COLO668 (cell line): ENCODE measurements at regions not wholly inside any gene's neighbourhood (a gene's known extent, or its start where the extent isn't known, plus 50 kb on each side); places are given as distances from the start of the nearest gene placed in this dataset.

Experiments
- DNase-seq: peaks from one replicate; lab custom pipeline; 2025; ENCODE audit not compliant: unreplicated experiment; lab: John Stamatoyannopoulos, UW

- no peak for DNase-seq
Observed at GRCh38 chr6:54440549-54440948, 132.3 kb downstream of the TINAG start.

DNA sequence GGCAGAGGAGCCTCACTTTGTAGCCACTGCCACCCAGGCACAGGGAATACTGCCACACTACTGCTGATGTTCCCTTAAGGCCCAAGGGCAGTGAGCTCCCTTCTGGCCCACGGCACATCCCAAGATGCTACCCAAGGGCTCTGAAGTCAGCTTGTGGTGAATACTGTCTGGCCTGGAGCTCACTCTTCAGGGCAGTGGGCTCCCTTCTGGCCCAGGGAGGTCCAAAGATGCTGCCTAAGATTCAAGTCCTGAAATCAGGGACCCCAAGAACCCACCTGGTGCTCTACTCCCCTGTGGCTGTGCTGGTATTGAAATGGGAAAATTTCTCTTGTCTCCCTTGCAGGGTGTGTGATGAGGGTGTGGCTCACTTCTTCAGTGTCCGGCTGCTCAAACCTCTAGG is 132.8 kb downstream of the TINAG start:
- no peak for DNase-seq

GRCh38 chr6:54441687-54442248 is 133.5 kb downstream of the TINAG start:
- DNase-seq, result no peak

DNA sequence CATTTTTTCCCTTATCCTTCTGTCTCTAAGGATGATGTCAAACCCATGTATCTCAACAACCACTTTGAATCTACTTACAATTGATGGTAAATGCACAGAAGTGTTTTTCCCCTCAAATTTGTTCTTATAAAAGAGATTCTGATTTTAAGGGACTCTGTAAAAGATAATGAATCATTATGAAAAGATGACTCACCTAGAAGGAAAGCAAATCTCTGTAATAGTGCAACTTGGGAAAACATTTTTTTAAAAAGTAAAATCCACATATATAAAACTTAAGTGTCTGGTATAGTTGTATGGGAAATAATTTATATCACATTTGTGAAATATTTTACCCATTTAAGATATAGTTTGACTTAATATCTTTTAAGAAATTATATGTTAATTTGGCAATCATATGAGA is 137.0 kb downstream of the TINAG start:
- no peak for DNase-seq

GRCh38 chr6:54448617-54449016 is 140.4 kb downstream of the TINAG start:
- no peak for DNase-seq

- DNase-seq, result no peak
Observed at GRCh38 chr6:54451516-54451915, 143.3 kb downstream of the TINAG start.

DNA sequence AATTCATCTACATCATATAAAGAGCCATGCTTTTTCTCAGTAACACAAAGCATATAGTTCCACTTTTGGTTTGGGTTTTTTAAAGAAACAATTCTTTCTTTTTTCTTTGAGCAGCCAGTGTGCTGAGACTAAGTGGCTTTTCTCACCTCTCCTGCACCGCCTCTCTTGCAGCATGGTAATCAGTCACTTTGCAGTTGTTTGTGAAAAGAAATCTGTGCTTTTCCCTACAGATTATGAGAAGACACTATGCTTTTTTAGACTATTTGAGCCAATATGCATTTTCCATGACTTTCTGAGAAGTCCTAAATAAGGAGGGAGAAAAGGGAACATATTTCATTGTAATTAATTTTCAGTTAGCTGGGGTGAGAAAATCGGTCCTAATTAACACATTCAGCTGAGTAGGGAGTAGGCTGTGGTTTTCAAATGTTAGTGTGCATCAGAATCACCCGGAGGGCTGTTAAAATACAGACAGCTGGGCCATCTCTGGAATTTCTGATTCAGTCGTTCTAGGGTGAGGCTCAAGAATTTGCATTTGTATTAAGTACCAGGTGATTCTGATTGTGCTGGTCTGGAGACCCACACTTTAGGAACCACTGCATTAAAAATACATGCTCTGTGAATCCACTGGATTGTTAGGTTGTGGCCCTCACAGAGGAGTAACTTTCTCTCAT is 155.2 kb downstream of the TINAG start:
- DNase-seq, result no peak

- no peak for DNase-seq
Observed at GRCh38 chr6:54465649-54466300, 157.5 kb downstream of the TINAG start.

DNA sequence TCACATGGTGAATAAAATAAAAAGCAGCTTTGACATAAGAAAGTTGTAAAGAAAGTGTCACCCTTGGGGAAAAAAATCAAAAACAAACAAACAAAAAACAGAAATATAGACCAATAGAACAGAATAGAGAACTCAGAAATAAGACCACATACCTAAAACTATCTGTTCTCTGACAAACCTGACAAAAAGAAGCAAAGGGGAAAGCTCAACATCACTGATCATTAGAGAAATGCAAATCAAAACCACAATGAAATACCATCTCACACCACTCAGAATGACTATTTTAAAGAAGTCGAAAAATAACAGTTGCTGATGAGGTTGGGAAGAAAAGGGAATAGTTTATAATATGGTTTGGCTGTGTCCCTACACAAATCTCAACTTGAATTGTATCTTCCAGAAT is 159.1 kb downstream of the TINAG start:
- no peak for DNase-seq

GRCh38 chr6:54473328-54473727 is 165.1 kb downstream of the TINAG start:
- no peak for DNase-seq

DNA sequence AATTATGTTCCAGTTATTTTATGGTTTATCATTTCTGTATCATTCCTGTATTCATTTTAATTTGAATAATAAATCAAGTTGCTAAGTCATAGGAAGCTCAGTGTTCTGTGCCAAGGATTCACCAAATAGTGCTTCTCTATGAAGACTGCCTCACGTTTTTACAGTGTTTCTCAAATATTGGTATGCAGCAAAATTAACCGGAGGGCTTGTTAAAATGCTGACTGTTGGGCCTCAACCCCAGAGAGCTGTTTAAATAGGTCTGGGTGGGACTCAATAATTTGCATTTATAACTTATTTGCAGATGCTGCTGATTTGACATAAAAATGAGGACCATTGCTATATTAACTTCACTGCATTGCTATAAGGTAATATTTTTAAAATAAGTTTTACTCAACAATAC is 166.7 kb downstream of the TINAG start:
- no peak for DNase-seq

DNA sequence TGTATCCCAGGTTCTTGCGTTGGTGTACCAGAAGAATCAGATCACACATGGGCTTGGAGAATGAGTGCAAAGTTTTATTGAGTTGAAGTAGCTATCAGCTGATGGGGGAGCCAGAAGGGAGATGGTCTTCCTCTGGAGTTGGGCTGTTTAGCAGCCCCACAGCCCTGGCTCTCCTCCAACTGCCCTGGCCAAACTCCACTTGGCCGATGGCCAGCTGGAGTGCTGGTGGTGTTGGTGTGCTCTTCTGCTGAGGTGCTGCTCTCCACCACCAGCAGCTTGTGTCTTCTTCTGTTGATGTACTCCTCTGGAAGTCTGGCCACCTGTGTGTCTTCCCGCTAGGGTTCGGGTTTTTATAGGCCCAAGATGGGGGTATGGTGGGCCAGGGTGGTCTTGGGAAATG is 172.8 kb downstream of the TINAG start:
- no peak for DNase-seq

DNA sequence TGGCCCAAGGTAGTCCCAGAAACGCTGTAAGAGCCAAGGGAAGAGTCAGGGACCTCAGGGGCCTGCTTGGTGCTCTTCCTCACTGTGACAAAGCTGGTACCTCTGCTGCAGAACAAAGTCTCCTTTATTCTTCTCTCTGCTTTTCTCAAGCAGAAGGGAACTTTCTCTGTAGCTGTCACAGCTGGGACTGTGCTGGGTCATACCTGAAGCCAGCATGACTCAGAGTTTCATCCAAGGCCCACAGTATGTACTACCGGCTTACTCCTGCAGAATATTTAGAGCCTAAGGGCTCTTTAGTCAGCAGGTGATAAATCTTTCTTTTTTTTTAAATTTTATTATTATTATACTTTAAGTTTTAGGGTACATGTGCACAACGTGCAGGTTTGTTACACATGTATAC is 183.2 kb downstream of the TINAG start:
- no peak for DNase-seq

DNA sequence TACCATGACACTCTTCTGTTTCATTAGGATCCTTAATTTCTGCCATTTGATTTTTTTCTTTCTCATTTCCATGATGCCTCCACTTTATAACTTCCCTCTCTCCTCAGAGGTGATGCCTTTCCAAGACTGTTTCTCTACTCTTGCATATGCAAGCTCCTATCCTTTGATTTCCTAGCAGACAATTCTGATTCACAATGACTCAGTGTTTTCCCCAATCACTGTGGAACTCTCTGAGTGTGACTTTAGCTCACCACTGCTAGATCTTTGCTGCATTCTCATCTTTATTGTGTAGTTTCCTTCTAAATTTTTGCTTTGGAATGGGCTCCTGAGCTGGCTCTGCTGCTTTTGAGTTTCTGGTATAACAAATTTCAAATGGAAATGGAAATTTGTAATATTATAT is 184.9 kb downstream of the TINAG start:
- no peak for DNase-seq

DNA sequence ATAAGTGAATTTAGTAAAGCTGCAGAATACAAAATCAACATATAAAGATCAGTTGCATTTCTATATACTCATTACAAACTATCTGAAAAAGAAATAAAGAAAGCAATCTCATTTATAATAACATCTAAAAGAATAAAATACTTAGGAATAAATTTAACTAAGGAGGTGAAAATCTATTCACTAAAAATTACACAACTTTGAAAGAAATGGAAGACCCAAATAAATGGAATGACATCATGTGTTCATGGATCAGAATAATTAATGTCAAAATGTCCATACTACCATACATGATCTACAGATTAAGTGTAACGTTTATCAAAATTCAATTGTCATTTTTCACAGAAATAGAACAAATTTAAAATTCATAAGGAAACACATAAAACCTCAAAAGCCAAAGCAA is 194.9 kb downstream of the TINAG start:
- no peak for DNase-seq

DNA sequence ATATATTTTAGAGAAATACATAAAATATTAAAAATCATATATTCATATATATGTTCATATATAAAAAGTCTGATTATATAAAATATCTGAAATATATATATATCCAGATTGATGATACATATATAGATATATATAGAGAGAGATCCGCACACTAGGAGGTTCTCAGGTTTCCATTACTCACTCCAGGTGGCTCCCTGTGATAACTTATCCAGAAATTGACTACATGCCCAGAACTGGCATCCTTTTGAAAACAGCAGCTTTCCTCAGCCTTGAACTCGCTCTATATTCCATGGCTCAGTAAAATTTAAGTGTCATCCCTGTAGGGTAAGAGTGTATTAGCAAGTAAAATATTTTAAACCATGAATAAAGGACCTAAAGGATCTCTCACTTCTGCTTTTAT is 206.8 kb downstream of the TINAG start:
- DNase-seq, result no peak

GRCh38 chr6:54515713-54516112 is 207.5 kb downstream of the TINAG start:
- no peak for DNase-seq

- no peak for DNase-seq
Observed at GRCh38 chr6:54516321-54516720, 208.1 kb downstream of the TINAG start.

DNA sequence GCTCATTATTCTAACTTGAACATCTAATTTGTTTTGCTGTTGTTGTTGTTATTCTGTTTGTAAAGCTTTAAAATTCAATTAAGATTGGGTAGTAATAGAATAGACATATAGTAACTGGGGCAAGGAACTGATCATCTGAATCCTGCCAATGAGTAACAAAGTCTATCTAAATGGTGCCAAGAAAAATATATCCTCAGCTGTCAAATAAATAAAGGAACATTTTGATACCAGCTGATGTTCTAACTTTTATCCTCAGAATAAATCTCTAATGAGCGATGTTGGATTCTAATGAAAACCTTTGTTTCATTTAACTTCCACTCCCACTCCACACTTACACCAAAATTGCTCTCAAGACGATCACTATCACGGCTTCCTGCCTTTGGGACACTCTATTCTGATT is 210.9 kb downstream of the TINAG start:
- no peak for DNase-seq

DNA sequence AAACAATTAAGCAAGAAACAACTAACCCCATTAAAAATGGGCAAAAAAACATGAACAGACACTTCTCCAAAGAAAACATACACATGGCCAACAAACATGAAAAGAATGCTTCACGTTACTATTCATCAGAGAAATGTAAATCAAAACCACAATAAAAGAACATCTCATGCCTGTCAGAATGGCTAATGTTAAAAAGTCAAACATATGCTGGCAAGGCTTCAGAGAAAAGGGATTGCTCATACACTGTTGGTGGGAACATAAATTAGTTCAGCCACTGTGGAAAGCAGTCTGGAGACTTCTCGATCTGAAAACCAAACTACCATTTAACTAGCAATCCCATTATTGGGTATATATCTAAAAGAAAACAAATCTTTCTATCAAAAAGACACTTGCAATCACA is 217.5 kb downstream of the TINAG start:
- no peak for DNase-seq

DNA sequence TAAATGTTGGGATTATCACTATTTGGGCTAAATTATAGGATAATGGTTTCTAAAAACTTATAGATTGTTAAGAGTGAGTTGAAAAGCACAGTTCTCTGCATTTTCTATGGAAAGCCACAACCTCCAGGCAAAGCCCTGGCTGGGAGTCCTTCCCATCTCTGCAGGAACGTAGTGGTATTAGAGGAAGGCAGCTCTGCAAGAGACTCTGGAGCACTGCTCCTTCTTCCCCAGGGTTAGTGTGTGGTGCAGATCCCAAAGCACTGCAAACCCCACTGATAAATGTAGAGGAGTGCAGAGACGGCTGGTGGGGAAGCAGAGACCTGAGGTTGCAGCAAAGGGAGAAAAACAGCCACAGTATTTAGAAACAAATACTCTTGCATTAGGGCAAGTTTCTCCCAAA is 225.3 kb downstream of the TINAG start:
- no peak for DNase-seq

DNA sequence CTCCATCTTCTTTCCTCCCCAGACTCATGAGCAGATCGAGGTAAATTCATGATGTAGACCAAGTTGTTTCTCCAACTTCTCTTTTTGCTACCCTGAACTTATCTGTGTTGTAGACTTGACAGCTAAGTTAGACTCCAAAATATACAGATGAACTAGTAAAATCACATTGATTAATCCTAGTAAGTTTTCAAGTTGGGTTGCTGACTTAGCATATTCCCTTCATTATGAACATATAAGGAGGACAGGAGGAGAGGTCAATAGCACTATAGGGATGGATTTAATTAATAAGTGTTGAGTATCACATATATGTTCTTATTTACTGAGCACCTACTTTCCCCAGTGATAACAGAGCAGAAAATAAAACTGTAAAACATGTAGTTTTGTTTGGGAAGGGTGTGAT is 227.3 kb downstream of the TINAG start:
- DNase-seq, result no peak

- no peak for DNase-seq
Observed at GRCh38 chr6:54541541-54541940, 233.3 kb downstream of the TINAG start.
